RWPE1 (cell line): ENCODE measurements at regions not wholly inside any gene's neighbourhood (a gene's known extent, or its start where the extent isn't known, plus 50 kb on each side); places are given as distances from the start of the nearest gene placed in this dataset.

Source experiments
- CTCF ChIA-PET: fragments of 350-600 bp; sonication (Branson Sonifier 250); formaldehyde crosslinking; extraction: SDS; loops from one replicate; lab custom pipeline; 2021; lab: Yijun Ruan, JAX
- POLR2A ChIA-PET: fragments of 400-600 bp; formaldehyde crosslinking; extraction: SDS; loops from one replicate; lab custom pipeline; 2020; ENCODE audit warnings: antibody characterized with exemption; ENCODE audit not compliant: low non-redundant PET; lab: Yijun Ruan, JAX
- DNase-seq: peaks from one replicate; pipeline ENCODE4 v3.0.0; 2012; ENCODE audit warnings: low spot score
- H3K27ac ChIP-seq: fragments of 450-650 bp; 2 replicates; pipeline ENCODE4 v1.5.1; 2017
- CTCF ChIP-seq: fragments of 450-650 bp; conservative IDR thresholded peaks from 2 replicates; pipeline ENCODE4 v1.5.1; 2017; ENCODE audit warnings: low read depth, mild to moderate bottlenecking

DNA sequence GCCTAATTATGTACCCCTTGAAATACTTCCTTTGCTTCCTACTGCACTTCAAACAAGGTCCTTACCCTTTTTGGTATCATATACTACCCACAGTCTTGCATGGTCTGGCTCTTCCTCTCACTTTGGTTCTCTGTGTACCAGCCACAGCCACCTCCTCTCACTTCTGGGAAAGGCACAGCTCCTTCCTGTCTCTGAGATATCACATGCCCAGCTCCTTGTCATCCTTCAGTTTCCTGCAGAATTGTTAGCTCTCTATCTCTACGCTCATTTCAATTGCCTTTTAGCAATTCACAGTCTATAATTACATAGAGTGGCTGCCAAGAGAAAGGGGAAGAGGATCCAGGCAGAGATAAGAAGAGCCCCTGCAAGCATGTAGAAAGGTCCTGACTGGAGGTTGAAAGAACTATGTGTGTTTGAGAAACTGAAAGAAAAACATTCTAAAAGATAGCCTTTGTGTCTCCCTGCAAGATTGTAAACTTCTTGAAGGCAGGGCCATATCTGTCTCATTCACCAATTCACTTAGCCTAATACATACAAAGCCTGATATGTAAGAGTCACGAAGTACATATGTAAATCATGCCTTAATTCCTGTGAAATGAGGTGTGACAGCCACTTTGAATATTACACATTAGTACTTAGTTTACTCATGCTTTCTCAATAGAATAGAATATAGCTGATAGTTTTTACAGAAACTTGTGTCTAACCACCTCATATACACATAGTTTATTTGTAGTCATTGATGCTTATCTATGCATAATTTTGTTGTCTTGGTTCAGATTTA lies 933.1 kb downstream of the DIAPH3 start:
- CTCF ChIA-PET = no interaction called here
- no peak overlapping the region for H3K27ac ChIP-seq
- no peak for TF ChIP-seq CTCF
- no peak for DNase-seq
- POLR2A ChIA-PET = no interaction called here

GRCh38 chr13:59236309-59236919 lies 927.3 kb downstream of the DIAPH3 start:
- CTCF ChIA-PET = interaction anchor here (0.6 kb wide), 1 partner anchor 1148 kb away, joined by 3 read pairs; no protein-coding TSS in a partner anchor
- TF ChIP-seq CTCF = no peak
- POLR2A ChIA-PET = no interaction called here
- no peak for DNase-seq
- no peak overlapping the region for H3K27ac ChIP-seq

DNA sequence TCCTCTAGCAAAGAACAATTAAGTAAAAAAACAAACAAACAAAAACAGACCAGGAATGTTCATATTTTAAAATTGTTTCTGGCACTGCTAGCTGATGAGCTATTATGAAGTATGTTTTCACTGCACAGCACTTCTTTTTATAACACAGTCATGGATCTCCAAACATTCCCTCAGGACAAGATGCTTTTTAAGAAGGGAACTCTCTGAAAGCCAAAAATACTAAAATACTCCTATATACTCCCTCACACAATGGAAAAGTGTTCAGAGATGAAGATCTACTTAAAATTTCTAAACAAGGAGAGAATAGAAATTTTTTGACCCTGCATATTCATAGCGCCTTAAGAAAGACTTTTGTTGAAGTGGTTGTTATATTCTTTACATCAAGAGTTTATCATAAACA lies 926.8 kb downstream of the DIAPH3 start:
- ChIA-PET CTCF (no interaction called here), POLR2A (no interaction called here)
- no peak for TF ChIP-seq CTCF
- no peak for DNase-seq
- H3K27ac ChIP-seq = no peak overlapping the region

GRCh38 chr13:59247171-59247570 lies 916.6 kb downstream of the DIAPH3 start:
- ChIA-PET CTCF (no interaction called here), POLR2A (interaction anchor here (0.6 kb wide), 1 partner anchor 943 kb away, joined by 4 read pairs; no protein-coding TSS in a partner anchor)
- no peak for TF ChIP-seq CTCF
- H3K27ac ChIP-seq = no peak overlapping the region
- no peak for DNase-seq

GRCh38 chr13:59250336-59251189 lies 913.2 kb downstream of the DIAPH3 start:
- DNase-seq = no peak
- ChIA-PET POLR2A (no interaction called here), CTCF (no interaction called here)
- no peak overlapping the region for H3K27ac ChIP-seq
- TF ChIP-seq CTCF = no peak
